Endothelial cell of umbilical vein (primary cell): ENCODE measurements at regions not wholly inside any gene's neighbourhood (a gene's known extent, or its start where the extent isn't known, plus 50 kb on each side); places are given as distances from the start of the nearest gene placed in this dataset.

Source experiments
- BruUV-seq: library from RNA; stranded (reverse); fragments of 400-500 nt; replicated peaks from 2 replicates; lab custom pipeline; 2021; lab: Mats Ljungman, UMichigan
- CTCF ChIA-PET: fragments of 300-600, 350-600 bp; sonication (Branson Sonifier 250); formaldehyde crosslinking; loops from one replicate; lab custom pipeline; 2021; ENCODE audit warnings: antibody characterized with exemption, inconsistent platforms; lab: Charles Lee
- POLR2A ChIA-PET: fragments of 300-600, 350-600 bp; sonication (Branson Sonifier 250); formaldehyde crosslinking; loops from one replicate; lab custom pipeline; 2021; ENCODE audit warnings: antibody characterized with exemption, inconsistent platforms; lab: Charles Lee
- DNase-seq: peaks from one replicate; pipeline ENCODE4 v3.0.0-alpha.2; 2011; ENCODE audit warnings: low read depth, low spot score
- FAIRE-seq: peaks from 2 replicates; lab custom pipeline; 2011; peaks lifted over from hg19 to GRCh38; lab: Jason Lieb, UNC
- H2AFZ ChIP-seq: 2 replicates; pipeline ENCODE4 v1.6.0; 2012; ENCODE audit warnings: low read depth, low read length, control low read depth, inconsistent platforms
- H3K27ac ChIP-seq: 2 replicates; pipeline ENCODE4 v1.5.1; 2011; ENCODE audit warnings: low read depth, mild to moderate bottlenecking, control low read depth, low read length, moderate library complexity; ENCODE audit not compliant: insufficient read depth
- H3K27me3 ChIP-seq, 2 experiments: 2 replicates each; pipeline versions ENCODE4 v1.6.0 to v1.6.1; 2011; ENCODE audit warnings: low read length in 2 of 2, mixed read lengths in 1 of 2; ENCODE audit not compliant: control insufficient read depth in 2 of 2, insufficient read depth in 2 of 2
- H3K36me3 ChIP-seq, 2 experiments: 2 replicates in 1 of 2; 3 replicates in 1 of 2; pipeline ENCODE4 v1.5.1; 2011; ENCODE audit warnings: low read length in 2 of 2, mild to moderate bottlenecking in 1 of 2, moderate library complexity in 1 of 2; ENCODE audit not compliant: control insufficient read depth in 2 of 2, insufficient read depth in 2 of 2; ENCODE audit errors: extremely low read depth in 1 of 2
- H3K4me1 ChIP-seq: 3 replicates; pipeline ENCODE4 v1.5.1; 2011; ENCODE audit warnings: mild to moderate bottlenecking, low read length; ENCODE audit not compliant: control insufficient read depth, insufficient read depth; ENCODE audit errors: extremely low read depth
- H3K4me2 ChIP-seq: 2 replicates; pipeline ENCODE4 v1.6.1; 2011; ENCODE audit warnings: low read length, control low read depth, mixed read lengths; ENCODE audit not compliant: insufficient read depth
- H3K4me3 ChIP-seq, 3 experiments: fragments of 200-600 bp in 1 of 3; sonication (generic), shearing (Covaris generic) in 1 of 3; replicated peaks in 1 of 3; 2 replicates each; pipeline ENCODE4 v1.5.1; 2011 to 2016; ENCODE audit warnings: control low read depth in 3 of 3, low read length in 3 of 3, mild to moderate bottlenecking in 2 of 3, inconsistent platforms in 1 of 3, low read depth in 1 of 3, moderate library complexity in 1 of 3; ENCODE audit not compliant: insufficient read depth in 1 of 3
- H3K79me2 ChIP-seq: 2 replicates; pipeline ENCODE4 v1.6.0; 2012; ENCODE audit warnings: low read length, inconsistent platforms; ENCODE audit not compliant: control insufficient read depth, insufficient read depth
- H3K9ac ChIP-seq: replicated peaks from 2 replicates; pipeline ENCODE3; 2011; ENCODE audit warnings: low read length, control low read depth; ENCODE audit not compliant: insufficient read depth; ENCODE audit errors: extremely low read depth
- H3K9me1 ChIP-seq: replicated peaks from 3 replicates; pipeline ENCODE4 v1.6.0; 2011; ENCODE audit warnings: mild to moderate bottlenecking, low read length; ENCODE audit not compliant: control insufficient read depth, insufficient read depth; ENCODE audit errors: extremely low read depth
- H3K9me3 ChIP-seq: replicated peaks from 2 replicates; pipeline ENCODE4 v1.5.1; 2012; ENCODE audit warnings: low read length, inconsistent platforms; ENCODE audit not compliant: control insufficient read depth, insufficient read depth
- H4K20me1 ChIP-seq: replicated peaks from 2 replicates; pipeline ENCODE3; 2011; ENCODE audit warnings: mild to moderate bottlenecking, low read length; ENCODE audit not compliant: control insufficient read depth, insufficient read depth; ENCODE audit errors: extremely low read depth
- CTCF ChIP-seq, 2 donors: IDR thresholded peaks; 1 replicate in 1 of 2; 2 replicates in 1 of 2; pipeline ENCODE4 v1.5.1; 2011; ENCODE audit warnings: low read length in 2 of 2, mild to moderate bottlenecking in 2 of 2, moderate library complexity in 2 of 2, control low read depth in 1 of 2, inconsistent platforms in 1 of 2, low read depth in 1 of 2; ENCODE audit not compliant: insufficient read depth in 1 of 2; ENCODE audit errors: extremely low read depth in 1 of 2
- EZH2 ChIP-seq: IDR thresholded peaks from 2 replicates; pipeline ENCODE4 v1.6.1; 2012; ENCODE audit warnings: borderline replicate concordance, low read depth, mild to moderate bottlenecking, moderate library complexity, low read length, inconsistent platforms; ENCODE audit not compliant: severe bottlenecking
- FOS ChIP-seq: IDR thresholded peaks from 2 replicates; pipeline ENCODE4 v1.6.1; 2011; ENCODE audit warnings: mild to moderate bottlenecking, low read length, moderate library complexity, borderline replicate concordance; ENCODE audit not compliant: insufficient read depth
- GATA2 ChIP-seq: IDR thresholded peaks from 2 replicates; pipeline ENCODE4 v1.7.0; 2011; ENCODE audit warnings: low read depth, mild to moderate bottlenecking, moderate library complexity, mixed read lengths, low read length; ENCODE audit not compliant: insufficient read length, insufficient read depth
- JUN ChIP-seq: IDR thresholded peaks from 2 replicates; pipeline ENCODE4 v1.6.1; 2011; ENCODE audit warnings: borderline replicate concordance, low read depth; ENCODE audit not compliant: insufficient read length, insufficient read depth
- MAX ChIP-seq: IDR thresholded peaks from 2 replicates; pipeline ENCODE4 v1.6.1; 2011; ENCODE audit not compliant: insufficient read depth, insufficient read length
- MYC ChIP-seq: IDR thresholded peaks from one replicate; pipeline ENCODE4 v1.6.1; 2011; ENCODE audit warnings: mild to moderate bottlenecking, low read depth, low read length
- POLR2A ChIP-seq: IDR thresholded peaks from 2 replicates; pipeline ENCODE4 v1.6.1; 2012; ENCODE audit warnings: low read depth, mild to moderate bottlenecking, control low read depth, low read length
- POLR2AphosphoS5 ChIP-seq: IDR thresholded peaks from 2 replicates; pipeline ENCODE4 v1.6.1; 2012; ENCODE audit warnings: low read depth, mild to moderate bottlenecking, control low read depth, low read length, moderate library complexity; ENCODE audit not compliant: insufficient read depth
- dilution Hi-C: fragments of 300-500 bp; cut with MboI; formaldehyde crosslinking; loops from one replicate; pipeline ENCODE4 v1.15.0; 2019; ENCODE audit warnings: low sequenced_read_pairs; ENCODE audit not compliant: extremely low pct_ligation_motif_present
- intact Hi-C: fragments of 100-400 bp; cut with micrococcal nuclease; formaldehyde crosslinking; loops from one replicate; pipeline ENCODE4 v1.10.0; 2022

- dilution Hi-C loops: no loop called here
- ChIA-PET POLR2A (no interaction called here), CTCF (interaction anchor here (0.8 to 0.9 kb wide), 2 partner anchors 22 to 55 kb away, joined by 3 read pairs; no protein-coding TSS in a partner anchor)
- no peaks in the 10 kb centered on the region for H3K9me3 ChIP-seq
- intact Hi-C loops: no loop called here
- H4K20me1 ChIP-seq: no peaks in the 10 kb centered on the region
- DNase-seq: no peak
- TF ChIP-seq POLR2AphosphoS5: no peak
- TF ChIP-seq CTCF (IDR thresholded peaks at IDR 0.05; ENCODE audit: extremely low read depth in 1 of 2, insufficient read depth in 1 of 2, low read depth in 1 of 2, low read length in 2 of 2): no peak
- no peak for TF ChIP-seq JUN
- no peak for TF ChIP-seq GATA2
- no peak for TF ChIP-seq POLR2A
- TF ChIP-seq EZH2: no peak
- no peak for TF ChIP-seq MYC
- TF ChIP-seq FOS: no peak
- TF ChIP-seq MAX: no peak
- H3K9me1 ChIP-seq: no peaks in the 10 kb centered on the region
- no peak overlapping the region for H3K9ac ChIP-seq
- H3K4me2 ChIP-seq: no peak overlapping the region
- no TSS peak for BruUV-seq
- H3K27ac ChIP-seq: no peak overlapping the region
- H3K4me1 ChIP-seq: no peaks in the 10 kb centered on the region
- H3K4me3 ChIP-seq: no peak overlapping the region
- H2AFZ ChIP-seq: no peak overlapping the region
- H3K79me2 ChIP-seq: no peaks in the 10 kb centered on the region
- FAIRE-seq: no peak
- no peaks in the 10 kb centered on the region for H3K27me3 ChIP-seq
- H3K36me3 ChIP-seq: no peaks in the 10 kb centered on the region
Measured at GRCh38 chr3:168342946-168343850, 247.5 kb upstream of the GOLIM4 start.
